Right lobe of liver (tissue), 4 donors: ENCODE measurements at regions not wholly inside any gene's neighbourhood (a gene's known extent, or its start where the extent isn't known, plus 50 kb on each side); places are given as distances from the start of the nearest gene placed in this dataset.

Source experiments
- POLR2A ChIP-seq: fragments of 450-650 bp; IDR thresholded peaks from one replicate; pipeline ENCODE4 v1.6.1; 2017; ENCODE audit warnings: antibody characterized with exemption, mild to moderate bottlenecking
- TF ChIP-seq, protein P1 (sequence below), 4 donors: fragments of 200-600 bp in 3 of 4; fragments of 450-650 bp in 1 of 4; IDR thresholded peaks; one replicate each; pipeline versions ENCODE4 v1.5.1 to v1.8.0; 2016 to 2022; ENCODE audit warnings: antibody characterized with exemption in 4 of 4, mild to moderate bottlenecking in 2 of 4
- donor health status: DM: no; HTN: no; CAD: no.
- donor health status: DM: no; HTN: no; CAD: no.
- donor health status: DM: no; HTN: yes; CAD: no.

DNA sequence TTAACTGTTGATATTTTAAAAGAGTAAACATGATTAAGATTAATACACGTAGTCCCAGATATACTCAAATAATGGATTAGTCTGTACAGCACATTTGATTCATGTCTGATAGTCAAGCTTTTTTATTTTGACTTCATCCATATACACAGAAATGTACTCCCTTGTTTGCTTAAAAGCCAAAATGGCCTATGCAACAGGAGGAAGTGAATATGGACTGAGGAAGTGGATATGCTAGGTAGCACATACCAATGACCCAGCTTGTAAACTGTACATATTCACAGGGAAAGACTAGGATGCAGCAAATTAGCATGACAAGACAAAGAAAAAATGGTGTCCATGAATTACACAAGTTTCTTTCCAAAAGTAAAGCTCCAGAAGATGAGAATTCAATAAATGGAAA lies 109.7 kb downstream of the CAAP1 start:
- TF ChIP-seq, protein P1, sequence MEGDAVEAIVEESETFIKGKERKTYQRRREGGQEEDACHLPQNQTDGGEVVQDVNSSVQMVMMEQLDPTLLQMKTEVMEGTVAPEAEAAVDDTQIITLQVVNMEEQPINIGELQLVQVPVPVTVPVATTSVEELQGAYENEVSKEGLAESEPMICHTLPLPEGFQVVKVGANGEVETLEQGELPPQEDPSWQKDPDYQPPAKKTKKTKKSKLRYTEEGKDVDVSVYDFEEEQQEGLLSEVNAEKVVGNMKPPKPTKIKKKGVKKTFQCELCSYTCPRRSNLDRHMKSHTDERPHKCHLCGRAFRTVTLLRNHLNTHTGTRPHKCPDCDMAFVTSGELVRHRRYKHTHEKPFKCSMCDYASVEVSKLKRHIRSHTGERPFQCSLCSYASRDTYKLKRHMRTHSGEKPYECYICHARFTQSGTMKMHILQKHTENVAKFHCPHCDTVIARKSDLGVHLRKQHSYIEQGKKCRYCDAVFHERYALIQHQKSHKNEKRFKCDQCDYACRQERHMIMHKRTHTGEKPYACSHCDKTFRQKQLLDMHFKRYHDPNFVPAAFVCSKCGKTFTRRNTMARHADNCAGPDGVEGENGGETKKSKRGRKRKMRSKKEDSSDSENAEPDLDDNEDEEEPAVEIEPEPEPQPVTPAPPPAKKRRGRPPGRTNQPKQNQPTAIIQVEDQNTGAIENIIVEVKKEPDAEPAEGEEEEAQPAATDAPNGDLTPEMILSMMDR (IDR thresholded peaks at IDR 0.05) = no peak
- no peak for TF ChIP-seq POLR2A
